GM23338 (cell line): ENCODE measurements at regions not wholly inside any gene's neighbourhood (a gene's known extent, or its start where the extent isn't known, plus 50 kb on each side); places are given as distances from the start of the nearest gene placed in this dataset.

Experiments used
- ATAC-seq: fragments of 200-7000 bp; cut with Tn5 transposase; 3 replicates; pipeline ENCODE4 v1.9.1; 2020
- DNase-seq: peaks from one replicate; pipeline ENCODE4 v3.0.0-alpha.2; 2015; ENCODE audit warnings: low spot score
- H2AFZ ChIP-seq: fragments of 200-600 bp; sonication (generic); 2 replicates; pipeline ENCODE4 v1.8.0; 2016; ENCODE audit warnings: antibody characterized with exemption, mild to moderate bottlenecking, moderate library complexity
- H3F3A ChIP-seq: fragments of 200-600 bp; sonication (generic); replicated peaks from 2 replicates; pipeline ENCODE4 v1.8.0; 2017; ENCODE audit warnings: antibody characterized with exemption, mixed run types, low read depth
- H3K27ac ChIP-seq: fragments of 200-600 bp; sonication (generic); 2 replicates; pipeline ENCODE4 v1.6.1; 2016; ENCODE audit warnings: low read depth
- H3K27me3 ChIP-seq: fragments of 200-600 bp; sonication (generic); 2 replicates; pipeline ENCODE4 v1.8.0; 2016; ENCODE audit warnings: mild to moderate bottlenecking, mixed run types, moderate library complexity; ENCODE audit not compliant: insufficient read depth
- H3K36me3 ChIP-seq: fragments of 200-600 bp; sonication (generic); 2 replicates; pipeline ENCODE4 v1.8.0; 2016; ENCODE audit warnings: mild to moderate bottlenecking; ENCODE audit not compliant: insufficient read depth
- H3K4me1 ChIP-seq: fragments of 200-600 bp; sonication (generic); 2 replicates; pipeline ENCODE4 v1.8.0; 2016; ENCODE audit warnings: mild to moderate bottlenecking, moderate library complexity; ENCODE audit not compliant: insufficient read depth
- H3K4me2 ChIP-seq: fragments of 200-600 bp; sonication (generic); 2 replicates; pipeline ENCODE4 v1.7.1; 2017; ENCODE audit warnings: mixed run types
- H3K4me3 ChIP-seq: fragments of 200-600 bp; sonication (generic); 2 replicates; pipeline ENCODE4 v1.6.1; 2016; ENCODE audit warnings: mixed run types
- H3K79me2 ChIP-seq: fragments of 200-600 bp; sonication (generic); replicated peaks from 2 replicates; pipeline ENCODE4 v1.8.0; 2017; ENCODE audit warnings: mild to moderate bottlenecking; ENCODE audit not compliant: insufficient read depth
- H3K9me2 ChIP-seq: fragments of 200-600 bp; sonication (generic); 2 replicates; pipeline ENCODE4 v1.8.0; 2017; ENCODE audit not compliant: insufficient read depth
- H4K20me1 ChIP-seq: fragments of 200-600 bp; sonication (generic); replicated peaks from 2 replicates; pipeline ENCODE4 v1.8.0; 2017; ENCODE audit warnings: mild to moderate bottlenecking; ENCODE audit not compliant: insufficient read depth
- H3K27ac Mint-ChIP-seq: 2 replicates; pipeline ENCODE4 v1.8.0; 2020; ENCODE audit warnings: inconsistent platforms, mild to moderate bottlenecking, moderate library complexity, mixed read lengths
- H3K27me3 Mint-ChIP-seq: 3 replicates; pipeline ENCODE4 v1.8.0; 2022; ENCODE audit warnings: low read depth, mild to moderate bottlenecking, moderate library complexity, mixed read lengths, inconsistent platforms; ENCODE audit not compliant: insufficient read depth, poor library complexity
- H3K36me3 Mint-ChIP-seq: 3 replicates; pipeline ENCODE4 v1.8.0; 2021; ENCODE audit warnings: low read depth, mild to moderate bottlenecking, inconsistent platforms, moderate library complexity, mixed read lengths
- H3K4me1 Mint-ChIP-seq: 3 replicates; pipeline ENCODE4 v1.8.0; 2020; ENCODE audit warnings: mild to moderate bottlenecking, inconsistent platforms, mixed read lengths
- H3K4me3 Mint-ChIP-seq: 3 replicates; pipeline ENCODE4 v1.8.0; 2021; ENCODE audit warnings: moderate library complexity, mild to moderate bottlenecking, inconsistent platforms, mixed read lengths
- H3K9me3 Mint-ChIP-seq: 3 replicates; pipeline ENCODE4 v1.8.0; 2020; ENCODE audit warnings: moderate library complexity, mild to moderate bottlenecking, inconsistent platforms, mixed read lengths
- CREB1 ChIP-seq: fragments of 250-450 bp; sonication (Bioruptor Pico); IDR thresholded peaks from 2 replicates; pipeline ENCODE4 v1.5.0; 2020; ENCODE audit warnings: low read depth, mild to moderate bottlenecking, moderate library complexity
- CTCF ChIP-seq, 2 experiments: fragments of 200-600 bp in 1 of 2; sonication (generic) in 1 of 2; conservative IDR thresholded peaks; 2 replicates each; pipeline versions ENCODE4 v1.5.1 to v1.6.1; 2016 to 2017; ENCODE audit warnings: antibody characterized with exemption in 2 of 2, low read depth in 2 of 2, mild to moderate bottlenecking in 2 of 2, moderate library complexity in 1 of 2
- ETS1 ChIP-seq: IDR thresholded peaks from 2 replicates; pipeline ENCODE4 v1.6.1; 2016; ENCODE audit warnings: antibody characterized with exemption
- EZH2 ChIP-seq: fragments of 200-600 bp; sonication (generic); IDR thresholded peaks from one replicate; pipeline ENCODE4 v1.8.0; 2017; ENCODE audit warnings: antibody characterized with exemption, mild to moderate bottlenecking, low read depth; ENCODE audit not compliant: unreplicated experiment
- EZH2phosphoT487 ChIP-seq: fragments of 200-600 bp; sonication (generic); IDR thresholded peaks from one replicate; pipeline ENCODE4 v1.8.1; 2018; ENCODE audit warnings: antibody characterized with exemption; ENCODE audit not compliant: unreplicated experiment
- JUNB ChIP-seq: IDR thresholded peaks from one replicate; pipeline ENCODE4 v1.6.1; 2016; ENCODE audit warnings: antibody characterized with exemption; ENCODE audit not compliant: unreplicated experiment
- NANOG ChIP-seq: IDR thresholded peaks from 2 replicates; pipeline ENCODE4 v1.6.1; 2016; ENCODE audit warnings: antibody characterized with exemption, borderline replicate concordance
- POLR2AphosphoS5 ChIP-seq: IDR thresholded peaks from 2 replicates; pipeline ENCODE4 v1.6.1; 2016; ENCODE audit warnings: antibody characterized with exemption, low read depth
- REST ChIP-seq: IDR thresholded peaks from one replicate; pipeline ENCODE4 v1.6.1; 2018; ENCODE audit warnings: antibody characterized with exemption; ENCODE audit not compliant: unreplicated experiment
- STAT1 ChIP-seq: IDR thresholded peaks from one replicate; pipeline ENCODE4 v1.6.1; 2016; ENCODE audit warnings: antibody characterized with exemption; ENCODE audit not compliant: unreplicated experiment
- ZNF114 ChIP-seq: fragments of 250-450 bp; sonication (Bioruptor Pico); IDR thresholded peaks from 2 replicates; pipeline ENCODE4 v1.5.0; 2020; ENCODE audit warnings: mild to moderate bottlenecking, moderate library complexity
- ZNF331 ChIP-seq: fragments of 250-450 bp; sonication (Bioruptor Pico); IDR thresholded peaks from 2 replicates; pipeline ENCODE4 v1.5.0; 2020; ENCODE audit warnings: low read depth, mild to moderate bottlenecking, moderate library complexity
- ZNF462 ChIP-seq: fragments of 250-450 bp; sonication (Bioruptor Pico); IDR thresholded peaks from 2 replicates; pipeline ENCODE4 v1.5.0; 2020; ENCODE audit warnings: mild to moderate bottlenecking, moderate library complexity

GRCh38 chr3:22103423-22103822 is 352.4 kb upstream of the ZNF385D start:
- no peaks in the 10 kb centered on the region for H3K36me3 Mint-ChIP-seq
- no peaks in the 10 kb centered on the region for H3K27me3 ChIP-seq
- H3K27me3 Mint-ChIP-seq, result no peaks in the 10 kb centered on the region
- no peaks in the 10 kb centered on the region for H3K4me1 ChIP-seq
- H3K36me3 ChIP-seq, result no peaks in the 10 kb centered on the region
- no peak overlapping the region for H3K4me3 Mint-ChIP-seq
- H3K27ac ChIP-seq, result no peak overlapping the region
- TF ChIP-seq ZNF331, result no peak
- no peak for TF ChIP-seq NANOG
- TF ChIP-seq JUNB, result no peak
- TF ChIP-seq POLR2AphosphoS5, result no peak
- no peak for TF ChIP-seq ZNF462 (CRISPR knock-in tag)
- TF ChIP-seq CREB1, result no peak
- no peak for TF ChIP-seq REST
- no peak for TF ChIP-seq CTCF (conservative IDR thresholded peaks at IDR 0.05; ENCODE audit: low read depth in 2 of 2)
- no peak for TF ChIP-seq ZNF114 (CRISPR knock-in tag)
- no peak for TF ChIP-seq EZH2phosphoT487
- TF ChIP-seq STAT1, result no peak
- TF ChIP-seq EZH2, result no peak
- TF ChIP-seq ETS1, result no peak
- no peaks in the 10 kb centered on the region for H3F3A ChIP-seq
- no peaks in the 10 kb centered on the region for H4K20me1 ChIP-seq
- no peak overlapping the region for H3K4me2 ChIP-seq
- DNase-seq (no peak), ATAC-seq (no peak)
- H2AFZ ChIP-seq, result no peak overlapping the region
- no peaks in the 10 kb centered on the region for H3K79me2 ChIP-seq
- H3K9me2 ChIP-seq, result no peaks in the 10 kb centered on the region
- peaks cover 3% of the 10 kb centered on the region; the same call in 1 of the 3 replicates for H3K4me1 Mint-ChIP-seq
- no peak overlapping the region for H3K27ac Mint-ChIP-seq
- no peaks in the 10 kb centered on the region for H3K9me3 Mint-ChIP-seq
- H3K4me3 ChIP-seq, result no peak overlapping the region
